ENCODE measurements at regions not wholly inside any gene's neighbourhood (a gene's known extent, or its start where the extent isn't known, plus 50 kb on each side); places are given as distances from the start of the nearest gene placed in this dataset.

DNA sequence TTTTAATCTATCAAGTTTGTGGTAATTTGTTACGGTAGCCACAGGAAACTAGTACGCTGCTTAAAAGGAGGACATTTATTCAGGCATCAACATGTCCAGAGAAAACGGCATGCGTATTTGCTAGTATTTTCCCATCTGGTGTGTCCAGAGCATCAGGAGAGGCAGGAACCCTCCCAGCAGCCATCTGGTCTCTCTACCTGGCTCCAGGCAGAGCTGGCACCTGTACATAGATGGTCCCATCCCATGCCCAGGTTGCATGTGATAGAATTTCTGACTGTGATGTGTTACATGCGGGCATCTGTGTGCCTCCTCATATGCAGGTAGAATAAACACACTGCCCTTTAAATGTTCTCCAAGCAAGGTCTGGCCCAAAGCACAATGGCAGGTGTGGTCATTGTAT lies 57.9 kb upstream of the PAGE1 start:
- no peak for TF ChIP-seq POLR2A (IDR thresholded peaks at IDR 0.05)
- TF ChIP-seq, protein P1, sequence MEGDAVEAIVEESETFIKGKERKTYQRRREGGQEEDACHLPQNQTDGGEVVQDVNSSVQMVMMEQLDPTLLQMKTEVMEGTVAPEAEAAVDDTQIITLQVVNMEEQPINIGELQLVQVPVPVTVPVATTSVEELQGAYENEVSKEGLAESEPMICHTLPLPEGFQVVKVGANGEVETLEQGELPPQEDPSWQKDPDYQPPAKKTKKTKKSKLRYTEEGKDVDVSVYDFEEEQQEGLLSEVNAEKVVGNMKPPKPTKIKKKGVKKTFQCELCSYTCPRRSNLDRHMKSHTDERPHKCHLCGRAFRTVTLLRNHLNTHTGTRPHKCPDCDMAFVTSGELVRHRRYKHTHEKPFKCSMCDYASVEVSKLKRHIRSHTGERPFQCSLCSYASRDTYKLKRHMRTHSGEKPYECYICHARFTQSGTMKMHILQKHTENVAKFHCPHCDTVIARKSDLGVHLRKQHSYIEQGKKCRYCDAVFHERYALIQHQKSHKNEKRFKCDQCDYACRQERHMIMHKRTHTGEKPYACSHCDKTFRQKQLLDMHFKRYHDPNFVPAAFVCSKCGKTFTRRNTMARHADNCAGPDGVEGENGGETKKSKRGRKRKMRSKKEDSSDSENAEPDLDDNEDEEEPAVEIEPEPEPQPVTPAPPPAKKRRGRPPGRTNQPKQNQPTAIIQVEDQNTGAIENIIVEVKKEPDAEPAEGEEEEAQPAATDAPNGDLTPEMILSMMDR (IDR thresholded peaks at IDR 0.05) = no peak
